ENCODE measurements at regions not wholly inside any gene's neighbourhood (a gene's known extent, or its start where the extent isn't known, plus 50 kb on each side); places are given as distances from the start of the nearest gene placed in this dataset.

DNA sequence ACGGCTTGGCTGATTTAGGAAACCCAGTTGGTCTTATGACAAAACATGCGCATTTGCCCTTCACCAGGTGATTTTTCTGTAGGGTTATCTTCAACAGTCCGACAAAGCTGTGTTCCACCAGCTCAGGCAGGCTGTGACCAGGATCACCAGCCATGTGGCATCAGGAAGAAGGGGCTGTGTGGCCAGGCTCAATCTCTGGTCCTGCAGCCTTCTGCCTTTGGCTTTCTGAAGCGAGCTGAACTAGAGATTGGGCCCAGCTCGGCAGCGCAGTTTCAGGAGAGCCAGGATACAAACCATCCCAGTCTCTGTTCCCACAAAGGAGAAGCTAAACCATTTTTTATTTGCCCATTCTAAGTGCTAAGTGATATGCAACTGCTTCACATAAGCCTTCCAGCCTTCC is 282.3 kb downstream of the SOX11 start (continued):
- TF ChIP-seq JUN (IDR thresholded peaks at IDR 0.05; ENCODE audit: low read depth, low read length) (no peak), TBP (IDR thresholded peaks at IDR 0.05; ENCODE audit: low read depth, low read length) (no peak), EP300 (IDR thresholded peaks at IDR 0.05; ENCODE audit: borderline replicate concordance in 1 of 2, low read depth in 2 of 2, low read length in 2 of 2) (no peak)

Data from H1 (cell line).